NB4 (cell line): ENCODE measurements at regions not wholly inside any gene's neighbourhood (a gene's known extent, or its start where the extent isn't known, plus 50 kb on each side); places are given as distances from the start of the nearest gene placed in this dataset.

ENCODE experiments used
- DNase-seq: peaks from one replicate; pipeline ENCODE4 v3.0.0; 2010; ENCODE audit warnings: low read depth
- H3K4me3 ChIP-seq: one replicate; pipeline ENCODE4 v1.5.1; 2011; ENCODE audit warnings: mild to moderate bottlenecking, low read depth, low read length, moderate library complexity
- CTCF ChIP-seq: IDR thresholded peaks from one replicate; pipeline ENCODE4 v1.5.1; 2012; ENCODE audit warnings: low read depth, low read length
- MAX ChIP-seq: IDR thresholded peaks from 2 replicates; pipeline ENCODE4 v1.6.1; 2011; ENCODE audit warnings: low read depth, low read length
- MYC ChIP-seq: IDR thresholded peaks from 2 replicates; pipeline ENCODE4 v1.6.1; 2011; ENCODE audit warnings: low read depth, low read length
- POLR2A ChIP-seq: IDR thresholded peaks from 2 replicates; pipeline ENCODE4 v1.6.1; 2011; ENCODE audit warnings: mild to moderate bottlenecking; ENCODE audit not compliant: insufficient read length; ENCODE audit errors: extremely low read depth

- no peak for DNase-seq
- no peak overlapping the region for H3K4me3 ChIP-seq
- TF ChIP-seq MYC (no peak), POLR2A (no peak), MAX (no peak), CTCF (no peak)
Measured at GRCh38 chr17:17402558-17402957, 74.2 kb upstream of the MED9 start.

- no peak for TF ChIP-seq MYC
- no peak for TF ChIP-seq CTCF
- TF ChIP-seq MAX = no peak
- TF ChIP-seq POLR2A = no peak
- DNase-seq = no peak
- no peak overlapping the region for H3K4me3 ChIP-seq
Measured at GRCh38 chr17:17403065-17403464, 73.7 kb upstream of the MED9 start.

GRCh38 chr17:17403899-17404576 lies 72.8 kb upstream of the MED9 start:
- H3K4me3 ChIP-seq = no peak overlapping the region
- peak; percentile 84 for DNase-seq

GRCh38 chr17:17405673-17406072 lies 71.1 kb upstream of the MED9 start:
- no peak overlapping the region for H3K4me3 ChIP-seq
- TF ChIP-seq MYC (no peak), CTCF (no peak), POLR2A (no peak), MAX (no peak)
- DNase-seq = no peak

More at GRCh38 chr17:17403899-17404576, 72.8 kb upstream of the MED9 start:
- TF ChIP-seq POLR2A (no peak), MYC (peak; percentile 43; the same call in 1 of the 2 replicates)

GRCh38 chr17:17406225-17406624 lies 70.6 kb upstream of the MED9 start:
- no peak overlapping the region for H3K4me3 ChIP-seq
- DNase-seq = no peak
- TF ChIP-seq MYC (no peak), POLR2A (no peak), MAX (no peak), CTCF (no peak)

- DNase-seq = peak; percentile 88
- TF ChIP-seq MYC = no peak
- TF ChIP-seq POLR2A = no peak
- TF ChIP-seq CTCF = no peak
- TF ChIP-seq MAX = no peak; the same call in 1 of the 2 replicates
- no peak overlapping the region for H3K4me3 ChIP-seq
Measured at GRCh38 chr17:17408236-17408794, 68.5 kb upstream of the MED9 start.
